ENCODE measurements at regions not wholly inside any gene's neighbourhood (a gene's known extent, or its start where the extent isn't known, plus 50 kb on each side); places are given as distances from the start of the nearest gene placed in this dataset.

DNA sequence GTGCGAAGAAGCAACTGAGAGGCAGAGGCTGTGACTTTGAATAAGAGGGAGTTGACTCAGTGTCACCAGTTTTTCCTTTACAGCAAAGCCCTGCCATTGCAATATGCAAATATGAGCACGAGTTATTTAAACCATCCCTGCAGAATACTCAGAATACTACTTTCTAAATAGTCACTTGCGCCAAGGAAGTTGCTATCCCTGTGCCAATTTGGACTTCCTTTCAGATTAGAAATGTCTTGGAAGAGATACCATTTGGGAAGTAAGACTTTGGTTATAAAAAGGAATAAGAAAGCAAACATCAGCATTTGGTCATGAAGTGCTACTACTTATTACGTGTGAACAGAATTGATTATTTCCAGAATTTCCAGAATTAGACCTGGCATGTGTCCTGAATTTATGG lies 151.8 kb upstream of the MYT1L start:
- Histone ChIP-seq H3K9me3 (replicated peaks; ENCODE audit: control insufficient read depth, insufficient read depth, low read depth, low read length) (no peaks in the 10 kb centered on the region), H3K4me2 (ENCODE audit: insufficient read depth, low read length) (no peak overlapping the region), H3K4me3 (no peak overlapping the region), H4K20me1 (replicated peaks; ENCODE audit: control insufficient read depth, insufficient read depth, low read length) (no peaks in the 10 kb centered on the region), H3K9ac (ENCODE audit: insufficient read depth in 1 of 2, low read depth in 2 of 2, low read length in 2 of 2) (no peak overlapping the region), H3K4me1 (replicated peaks in 1 of 2; ENCODE audit: control insufficient read depth in 2 of 2, insufficient read depth in 2 of 2, low read length in 2 of 2) (no peaks in the 10 kb centered on the region), H3K36me3 (ENCODE audit: control insufficient read depth, insufficient read depth, low read length) (no peaks in the 10 kb centered on the region), H3K27ac (ENCODE audit: extremely low read depth, low read depth, low read length) (no peak overlapping the region), H3K79me2 (ENCODE audit: control insufficient read depth, insufficient read depth, low read length) (no peaks in the 10 kb centered on the region), H3K27me3 (ENCODE audit: control insufficient read depth in 2 of 2, insufficient read depth in 2 of 2, low read length in 2 of 2) (no peaks in the 10 kb centered on the region), H2AFZ (ENCODE audit: low read depth, low read length) (no peak overlapping the region), H3K9me1 (ENCODE audit: control insufficient read depth, insufficient read depth, low read length) (no peaks in the 10 kb centered on the region)
- no peak for DNase-seq (ENCODE audit: extremely low read depth in 1 of 4, low spot score in 3 of 4)
- TF ChIP-seq ZNF232 (CRISPR knock-in tag; IDR thresholded peaks at IDR 0.05) = no peak
- TF ChIP-seq JUN (IDR thresholded peaks at IDR 0.05; ENCODE audit: borderline replicate concordance, low read depth, low read length) = no peak
- TF ChIP-seq JUN (CRISPR knock-in tag; IDR thresholded peaks at IDR 0.05; ENCODE audit: borderline replicate concordance) = no peak
- no peak for TF ChIP-seq DNMT1 (IDR thresholded peaks at IDR 0.05)
- TF ChIP-seq KDM4B (IDR thresholded peaks at IDR 0.05; ENCODE audit: borderline replicate concordance in 2 of 2, low read depth in 1 of 2) = no peak
- TF ChIP-seq, protein P1, sequence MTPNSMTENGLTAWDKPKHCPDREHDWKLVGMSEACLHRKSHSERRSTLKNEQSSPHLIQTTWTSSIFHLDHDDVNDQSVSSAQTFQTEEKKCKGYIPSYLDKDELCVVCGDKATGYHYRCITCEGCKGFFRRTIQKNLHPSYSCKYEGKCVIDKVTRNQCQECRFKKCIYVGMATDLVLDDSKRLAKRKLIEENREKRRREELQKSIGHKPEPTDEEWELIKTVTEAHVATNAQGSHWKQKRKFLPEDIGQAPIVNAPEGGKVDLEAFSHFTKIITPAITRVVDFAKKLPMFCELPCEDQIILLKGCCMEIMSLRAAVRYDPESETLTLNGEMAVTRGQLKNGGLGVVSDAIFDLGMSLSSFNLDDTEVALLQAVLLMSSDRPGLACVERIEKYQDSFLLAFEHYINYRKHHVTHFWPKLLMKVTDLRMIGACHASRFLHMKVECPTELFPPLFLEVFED (CRISPR knock-in tag; conservative IDR thresholded peaks at IDR 0.05) = no peak
- TF ChIP-seq CEBPB (tag; IDR thresholded peaks at IDR 0.05) = no peak
- TF ChIP-seq SRSF1 (IDR thresholded peaks at IDR 0.05; ENCODE audit: low read depth, low read length) = no peak
- TF ChIP-seq MIER1 (IDR thresholded peaks at IDR 0.05; ENCODE audit: low read depth) = no peak
- TF ChIP-seq ZNF57 (CRISPR knock-in tag; IDR thresholded peaks at IDR 0.05) = no peak
- no peak for TF ChIP-seq HMG20A (CRISPR knock-in tag; conservative IDR thresholded peaks at IDR 0.05)
- no peak for TF ChIP-seq ZNF707 (CRISPR knock-in tag; conservative IDR thresholded peaks at IDR 0.05)
- no peak for TF ChIP-seq BHLHE40 (IDR thresholded peaks at IDR 0.05; ENCODE audit: low read length)
- TF ChIP-seq STAG1 (CRISPR knock-in tag; IDR thresholded peaks at IDR 0.05; ENCODE audit: borderline replicate concordance) = no peak
- no peak for ATAC-seq
- CTCF ChIA-PET (ENCODE audit: low intra/inter-chr PET ratio) = no interaction called here
- BruUV-seq (replicated peaks) = no TSS peak
- in situ Hi-C loops (cut with MboI) (no loop called here), intact Hi-C loops (cut with micrococcal nuclease) (no loop called here)
- no peak for FAIRE-seq
- WGBS (ENCODE audit: insufficient coverage, low coverage, missing lambda C conversion rate) = 0% methylated on average over 4 of the region's 4 CpGs
- POLR2A ChIA-PET = no interaction called here

Measured in K562 (cell line).